Heart left ventricle (tissue), 16 donors: ENCODE measurements at regions not wholly inside any gene's neighbourhood (a gene's known extent, or its start where the extent isn't known, plus 50 kb on each side); places are given as distances from the start of the nearest gene placed in this dataset.

Experiments
- ATAC-seq, 4 donors: fragments of 200-7000 bp; cut with Tn5 transposase; one replicate each; pipeline ENCODE4 v1.9.1; 2020 to 2022; ENCODE audit warnings: moderate library complexity in 4 of 4, mild to moderate bottlenecking in 3 of 4, moderate number of reproducible peaks in 1 of 4
- DNase-seq, 5 donors: peaks; one replicate each; pipeline ENCODE4 v3.0.0-alpha.2; 2020
- H3K27ac ChIP-seq, 12 donors: fragments of 200-600 bp; sonication (generic) in 4 of 12; one replicate each; pipeline versions ENCODE4 v1.5.0 to v1.8.0; 2016 to 2022; ENCODE audit warnings: mild to moderate bottlenecking in 2 of 12
- H3K27me3 ChIP-seq, 9 donors: fragments of 200-600 bp; sonication (generic) in 2 of 9; one replicate each; pipeline versions ENCODE4 v1.5.1 to v1.8.0; 2016 to 2022; ENCODE audit warnings: mild to moderate bottlenecking in 3 of 9
- H3K36me3 ChIP-seq, 9 donors: fragments of 200-600 bp; sonication (generic) in 2 of 9; one replicate each; pipeline versions ENCODE4 v1.5.0 to v1.8.0; 2018 to 2022; ENCODE audit warnings: mild to moderate bottlenecking in 2 of 9
- H3K4me1 ChIP-seq, 12 donors: fragments of 200-600 bp; sonication (generic) in 4 of 12; one replicate each; pipeline versions ENCODE4 v1.5.0 to v1.8.0; 2016 to 2022; ENCODE audit warnings: mild to moderate bottlenecking in 3 of 12
- H3K4me3 ChIP-seq, 12 donors: fragments of 200-600 bp; sonication (generic) in 4 of 12; one replicate each; pipeline versions ENCODE4 v1.5.0 to v1.8.0; 2017 to 2022; ENCODE audit warnings: mild to moderate bottlenecking in 9 of 12, moderate library complexity in 4 of 12
- H3K9me3 ChIP-seq, 12 donors: fragments of 200-600 bp; sonication (generic) in 4 of 12; one replicate each; pipeline versions ENCODE4 v1.5.0 to v1.8.0; 2016 to 2022; ENCODE audit warnings: mild to moderate bottlenecking in 1 of 12
- CTCF ChIP-seq, 12 donors: fragments of 200-600 bp; sonication (generic) in 4 of 12; IDR thresholded peaks; one replicate each; pipeline versions ENCODE4 v1.5.0 to v1.8.0; 2018 to 2022; ENCODE audit warnings: antibody characterized with exemption in 12 of 12, mild to moderate bottlenecking in 5 of 12
- POLR2A ChIP-seq, 2 donors: fragments of 450-650 bp; IDR thresholded peaks; one replicate each; pipeline ENCODE4 v1.6.1; 2017; ENCODE audit warnings: antibody characterized with exemption in 2 of 2, mild to moderate bottlenecking in 2 of 2, moderate library complexity in 2 of 2
- WGBS, 4 donors: extraction: QIAGEN DNeasy Blood & Tissue Kit in 2 of 4; methylation state at CpG; one replicate each; pipeline versions ENCODE4 v1.1.5 to v1.1.7; 2013 to 2018; 5-methylcytosine and 5-hydroxymethylcytosine counted together
- intact Hi-C, 10 donors: fragments of 100-400 bp; cut with DNase I; formaldehyde crosslinking; loops; one replicate each; pipeline versions ENCODE4 v1.11.1 to v1.14.2; 2022
- donor health status: ischemic (EF 13 %, LVEDD 7.1; RV severe dilation, severe dysfunction).
- donor health status: healthy with polysubstance abuse.
- donor health status: DM: no; HTN: yes; CAD: no.
- donor health status: DM: no; HTN: no; CAD: no.
- donor health status: ischemic (EF 25% LVEDD 6.9; RV normal size, moderate dysfunction).
- donor health status: ischemic (EF 25% LVEDD 5.7; RV mildly dilated, moderate dysfunction).
- donor health status: healthy.
- donor health status: DM: yes; HTN: yes; CAD: no.
- donor health status: ischemic (EF 35%, LVEDD 5.7; RV mildly dilated, moderate dysfunction).
- donor health status: nonischemic (EF 11% LVEDD 7.7; RV severe dilation, severe dysfunction).
- donor health status: DM: yes; HTN: yes; CAD: no.
- donor health status: PGD.
- donor health status: ischemic (EF 29% LVEDD 5.4; RV normal size, mild dysfunction).
- donor health status: nonischemic (EF 23%, LVEDD 6.1; RV moderate dilation, normal function).

- 77 to 83% (median 79%) methylated on average over 11 of the region's 11 CpGs for WGBS, 4 donors
- H3K27ac ChIP-seq, result no peak overlapping the region
- TF ChIP-seq CTCF (IDR thresholded peaks at IDR 0.05), result no peak
- TF ChIP-seq POLR2A (IDR thresholded peaks at IDR 0.05), result no peak
- no peaks in the 10 kb centered on the region for H3K9me3 ChIP-seq
- H3K4me1 ChIP-seq, result peaks cover 0 to 24% (median 0%) of the 10 kb centered on the region in 12 donors
- no peaks in the 10 kb centered on the region for H3K36me3 ChIP-seq
- intact Hi-C loops, result no loop called here
- H3K27me3 ChIP-seq, result no peaks in the 10 kb centered on the region
- H3K4me3 ChIP-seq, result no peak overlapping the region
- DNase-seq (no peak), ATAC-seq (no peak)
Observed at GRCh38 chr1:213329406-213330008, 278.5 kb downstream of the RPS6KC1 start.

GRCh38 chr1:213330281-213330680, 279.2 kb downstream of the RPS6KC1 start:
- Histone ChIP-seq H3K36me3 (no peaks in the 10 kb centered on the region), H3K4me1 (peaks cover 0 to 24% (median 0%) of the 10 kb centered on the region in 12 donors), H3K27me3 (no peaks in the 10 kb centered on the region), H3K9me3 (no peaks in the 10 kb centered on the region), H3K27ac (no peak overlapping the region), H3K4me3 (no peak overlapping the region)
- ATAC-seq (no peak), DNase-seq (no peak)
- WGBS, 4 donors, result 85 to 96% (median 92%) methylated on average over 3 of the region's 3 CpGs
- intact Hi-C loops, result no loop called here
- no peak for TF ChIP-seq POLR2A (IDR thresholded peaks at IDR 0.05)

- intact Hi-C loops, result no loop called here
- H3K4me1 ChIP-seq, result peaks cover 0 to 10% (median 0%) of the 10 kb centered on the region in 12 donors
- ATAC-seq, result no peak
- H3K36me3 ChIP-seq, result no peaks in the 10 kb centered on the region
- DNase-seq, result no peak
- no peak overlapping the region for H3K27ac ChIP-seq
- WGBS, 4 donors, result 65 to 76% (median 70%) methylated on average over 4 of the region's 4 CpGs
- no peaks in the 10 kb centered on the region for H3K27me3 ChIP-seq
- no peak for TF ChIP-seq CTCF (IDR thresholded peaks at IDR 0.05)
- TF ChIP-seq POLR2A (IDR thresholded peaks at IDR 0.05), result no peak
- H3K4me3 ChIP-seq, result no peak overlapping the region
- H3K9me3 ChIP-seq, result no peaks in the 10 kb centered on the region
Observed at GRCh38 chr1:213331631-213332175, 280.7 kb downstream of the RPS6KC1 start.

GRCh38 chr1:213332491-213332890, 281.4 kb downstream of the RPS6KC1 start:
- no peak for ATAC-seq
- WGBS, 4 donors, result 64 to 89% (median 71%) methylated on average over 4 of the region's 4 CpGs

More at GRCh38 chr1:213332491-213332890, 281.4 kb downstream of the RPS6KC1 start:
- Histone ChIP-seq H3K27ac (no peak overlapping the region), H3K36me3 (no peaks in the 10 kb centered on the region), H3K9me3 (no peaks in the 10 kb centered on the region), H3K27me3 (no peaks in the 10 kb centered on the region), H3K4me1 (peaks cover 0 to 2% (median 0%) of the 10 kb centered on the region in 12 donors), H3K4me3 (no peak overlapping the region)
- DNase-seq, result no peak
- TF ChIP-seq POLR2A (IDR thresholded peaks at IDR 0.05) (no peak), CTCF (IDR thresholded peaks at IDR 0.05) (no peak)
- intact Hi-C loops, result no loop called here
